Ishikawa (cell line): ENCODE measurements at regions not wholly inside any gene's neighbourhood (a gene's known extent, or its start where the extent isn't known, plus 50 kb on each side); places are given as distances from the start of the nearest gene placed in this dataset.

Experiments
- CEBPB ChIP-seq: IDR thresholded peaks from 2 replicates; pipeline ENCODE4 v1.6.1; 2012
- EP300 ChIP-seq: IDR thresholded peaks from 2 replicates; pipeline ENCODE4 v1.6.1; 2012; ENCODE audit warnings: borderline replicate concordance
- NFIC ChIP-seq: IDR thresholded peaks from 2 replicates; pipeline ENCODE4 v1.6.1; 2012
- RAD21 ChIP-seq: IDR thresholded peaks from 2 replicates; pipeline ENCODE4 v1.6.1; 2012; ENCODE audit warnings: low read depth
- TAF1 ChIP-seq: IDR thresholded peaks from 2 replicates; pipeline ENCODE4 v1.6.1; 2012; ENCODE audit warnings: low read depth, mild to moderate bottlenecking
- TEAD4 ChIP-seq: IDR thresholded peaks from 2 replicates; pipeline ENCODE4 v1.6.1; 2012
- YY1 ChIP-seq: IDR thresholded peaks from 2 replicates; pipeline ENCODE4 v1.6.1; 2012; ENCODE audit warnings: low read depth
- TF ChIP-seq, protein P1 (sequence below): IDR thresholded peaks from 2 replicates; pipeline ENCODE4 v1.6.1; 2012
- TF ChIP-seq, protein P2 (sequence below): IDR thresholded peaks from 2 replicates; pipeline ENCODE4 v1.6.1; 2012

DNA sequence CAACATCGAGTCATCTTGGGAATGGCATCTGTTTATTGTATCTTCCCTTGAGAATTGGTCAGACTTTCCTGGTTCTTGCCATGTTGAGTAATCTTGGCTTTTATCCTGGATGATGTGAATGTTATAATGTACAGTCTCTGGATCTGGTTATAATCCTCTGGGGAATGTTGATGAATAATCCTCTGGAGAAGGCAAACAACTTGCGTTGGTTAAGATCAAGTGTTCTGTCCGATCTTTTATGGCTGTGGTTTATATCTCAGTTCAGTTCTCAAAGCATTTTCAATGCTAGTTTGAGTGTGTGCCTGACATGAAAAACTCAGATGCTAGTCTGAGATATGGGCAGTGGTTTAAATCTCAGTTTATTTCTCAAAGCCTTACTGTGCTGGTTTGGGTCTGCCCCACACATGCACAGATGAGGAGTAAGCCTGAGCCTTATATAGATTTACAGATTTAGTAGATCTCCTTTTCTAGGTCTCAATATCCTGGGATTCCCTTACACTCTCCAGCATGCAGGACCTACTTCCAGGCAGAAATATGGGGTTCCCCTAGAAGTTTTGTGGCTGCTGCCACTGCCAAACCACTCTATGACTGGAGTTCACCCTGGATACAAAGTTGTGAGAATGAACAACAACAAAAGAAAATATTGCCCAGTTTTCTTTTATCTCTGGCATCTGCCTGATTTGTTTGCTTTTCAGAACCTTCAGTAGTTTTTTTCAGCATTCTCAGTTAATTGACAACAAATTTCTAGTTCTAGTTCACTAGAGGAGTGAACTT, 191.8 kb upstream of the MAN1A1 start:
- TF ChIP-seq, protein P1, sequence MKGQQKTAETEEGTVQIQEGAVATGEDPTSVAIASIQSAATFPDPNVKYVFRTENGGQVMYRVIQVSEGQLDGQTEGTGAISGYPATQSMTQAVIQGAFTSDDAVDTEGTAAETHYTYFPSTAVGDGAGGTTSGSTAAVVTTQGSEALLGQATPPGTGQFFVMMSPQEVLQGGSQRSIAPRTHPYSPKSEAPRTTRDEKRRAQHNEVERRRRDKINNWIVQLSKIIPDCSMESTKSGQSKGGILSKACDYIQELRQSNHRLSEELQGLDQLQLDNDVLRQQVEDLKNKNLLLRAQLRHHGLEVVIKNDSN: no peak
- TF ChIP-seq RAD21: no peak
- no peak for TF ChIP-seq TAF1
- TF ChIP-seq YY1: no peak
- no peak for TF ChIP-seq TEAD4
- no peak for TF ChIP-seq NFIC
- TF ChIP-seq EP300: no peak
- TF ChIP-seq, protein P2, sequence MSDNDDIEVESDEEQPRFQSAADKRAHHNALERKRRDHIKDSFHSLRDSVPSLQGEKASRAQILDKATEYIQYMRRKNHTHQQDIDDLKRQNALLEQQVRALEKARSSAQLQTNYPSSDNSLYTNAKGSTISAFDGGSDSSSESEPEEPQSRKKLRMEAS: no peak
- no peak for TF ChIP-seq CEBPB
